ENCODE measurements at regions not wholly inside any gene's neighbourhood (a gene's known extent, or its start where the extent isn't known, plus 50 kb on each side); places are given as distances from the start of the nearest gene placed in this dataset.

- Mint-ChIP-seq H3K27ac (ENCODE audit: unreplicated experiment) (no peak overlapping the region), H3K4me3 (ENCODE audit: low read depth, unreplicated experiment) (no peak overlapping the region), H3K36me3 (ENCODE audit: insufficient read depth, unreplicated experiment) (no peaks in the 10 kb centered on the region), H3K4me1 (ENCODE audit: low read depth, unreplicated experiment) (no peaks in the 10 kb centered on the region), H3K27me3 (ENCODE audit: unreplicated experiment) (no peaks in the 10 kb centered on the region), H3K9me3 (ENCODE audit: low read depth, unreplicated experiment) (peaks cover 5% of the 10 kb centered on the region)
- no peak for DNase-seq
- no peak for TF ChIP-seq CTCF (IDR thresholded peaks at IDR 0.05; ENCODE audit: unreplicated experiment)
- no TSS peak for BruUV-seq (replicated peaks)
- CTCF ChIA-PET: no interaction called here
- intact Hi-C loops (cut with micrococcal nuclease; ENCODE audit: unreplicated experiment): no loop called here
These were observed 1035.9 kb downstream of the TUSC7 start for GRCh38 chr3:117745516-117745915.

- BruUV-seq (replicated peaks): no TSS peak
- no peak for DNase-seq
- CTCF ChIA-PET: no interaction called here
- intact Hi-C loops (cut with micrococcal nuclease; ENCODE audit: unreplicated experiment): no loop called here
- TF ChIP-seq CTCF (IDR thresholded peaks at IDR 0.05; ENCODE audit: unreplicated experiment): no peak
- H3K9me3 Mint-ChIP-seq (ENCODE audit: low read depth, unreplicated experiment): peaks cover 5% of the 10 kb centered on the region
- H3K36me3 Mint-ChIP-seq (ENCODE audit: insufficient read depth, unreplicated experiment): no peaks in the 10 kb centered on the region
- H3K4me1 Mint-ChIP-seq (ENCODE audit: low read depth, unreplicated experiment): no peaks in the 10 kb centered on the region
- no peak overlapping the region for H3K27ac Mint-ChIP-seq (ENCODE audit: unreplicated experiment)
- no peaks in the 10 kb centered on the region for H3K27me3 Mint-ChIP-seq (ENCODE audit: unreplicated experiment)
- no peak overlapping the region for H3K4me3 Mint-ChIP-seq (ENCODE audit: low read depth, unreplicated experiment)
These were observed 1036.5 kb downstream of the TUSC7 start for GRCh38 chr3:117746066-117746465.

GRCh38 chr3:117748131-117748530 is 1038.6 kb downstream of the TUSC7 start:
- DNase-seq: no peak
- CTCF ChIA-PET: no interaction called here
- no peaks in the 10 kb centered on the region for H3K4me1 Mint-ChIP-seq (ENCODE audit: low read depth, unreplicated experiment)
- intact Hi-C loops (cut with micrococcal nuclease; ENCODE audit: unreplicated experiment): no loop called here
- no peaks in the 10 kb centered on the region for H3K27me3 Mint-ChIP-seq (ENCODE audit: unreplicated experiment)
- no peak overlapping the region for H3K27ac Mint-ChIP-seq (ENCODE audit: unreplicated experiment)
- no peaks in the 10 kb centered on the region for H3K36me3 Mint-ChIP-seq (ENCODE audit: insufficient read depth, unreplicated experiment)
- peaks cover 3% of the 10 kb centered on the region for H3K9me3 Mint-ChIP-seq (ENCODE audit: low read depth, unreplicated experiment)
- no peak overlapping the region for H3K4me3 Mint-ChIP-seq (ENCODE audit: low read depth, unreplicated experiment)
- BruUV-seq (replicated peaks): no TSS peak
- TF ChIP-seq CTCF (IDR thresholded peaks at IDR 0.05; ENCODE audit: unreplicated experiment): no peak

GRCh38 chr3:117750674-117751269 is 1041.2 kb downstream of the TUSC7 start:
- Mint-ChIP-seq H3K4me1 (ENCODE audit: low read depth, unreplicated experiment) (no peaks in the 10 kb centered on the region), H3K9me3 (ENCODE audit: low read depth, unreplicated experiment) (no peaks in the 10 kb centered on the region), H3K27me3 (ENCODE audit: unreplicated experiment) (no peaks in the 10 kb centered on the region), H3K36me3 (ENCODE audit: insufficient read depth, unreplicated experiment) (no peaks in the 10 kb centered on the region), H3K4me3 (ENCODE audit: low read depth, unreplicated experiment) (no peak overlapping the region), H3K27ac (ENCODE audit: unreplicated experiment) (no peak overlapping the region)
- no peak for DNase-seq
- no peak for TF ChIP-seq CTCF (IDR thresholded peaks at IDR 0.05; ENCODE audit: unreplicated experiment)
- intact Hi-C loops (cut with micrococcal nuclease; ENCODE audit: unreplicated experiment): no loop called here
- BruUV-seq (replicated peaks): no TSS peak
- CTCF ChIA-PET: no interaction called here
